Ovary (tissue), 3 donors: ENCODE measurements at regions not wholly inside any gene's neighbourhood (a gene's known extent, or its start where the extent isn't known, plus 50 kb on each side); places are given as distances from the start of the nearest gene placed in this dataset.

Source experiments
- CTCF ChIP-seq, 3 donors: fragments of 450-650 bp in 2 of 3; fragments of 200-600 bp in 1 of 3; IDR thresholded peaks; one replicate each; pipeline versions ENCODE4 v1.5.1 to v1.8.0; 2016 to 2022; ENCODE audit warnings: antibody characterized with exemption in 3 of 3, mild to moderate bottlenecking in 1 of 3
- EP300 ChIP-seq: sonication (generic); formaldehyde crosslinking; IDR thresholded peaks from one replicate; pipeline ENCODE4 v1.6.1; 2017; ENCODE audit warnings: antibody characterized with exemption
- POLR2A ChIP-seq: fragments of 450-650 bp; IDR thresholded peaks from one replicate; pipeline ENCODE4 v1.6.1; 2017; ENCODE audit warnings: antibody characterized with exemption, mild to moderate bottlenecking, moderate library complexity
- donor health status: DM: no; HTN: no; CAD: no.

DNA sequence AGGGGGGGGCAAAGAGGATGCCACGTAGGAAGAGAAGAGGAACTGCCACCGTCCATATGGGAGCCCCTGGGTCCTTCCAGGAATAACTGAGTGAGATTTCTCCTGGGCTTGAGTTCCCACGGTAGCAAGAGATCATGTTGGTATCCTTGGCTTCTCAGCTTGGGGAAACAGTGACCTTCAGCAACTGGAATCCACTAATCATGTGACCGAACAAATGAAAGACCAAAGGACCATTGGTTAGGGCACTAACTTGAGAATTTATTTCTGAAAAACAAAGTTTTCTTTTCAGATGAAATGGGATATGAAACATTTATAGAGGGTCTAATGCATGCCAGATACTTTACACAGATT is 259.4 kb upstream of the ID2 start:
- TF ChIP-seq CTCF (IDR thresholded peaks at IDR 0.05) (no peak), POLR2A (no peak), EP300 (no peak)
